ENCODE measurements at regions not wholly inside any gene's neighbourhood (a gene's known extent, or its start where the extent isn't known, plus 50 kb on each side); places are given as distances from the start of the nearest gene placed in this dataset.
A peak's percentile ranks its signal among the peaks of the same experiment; 100 is the strongest.

DNA sequence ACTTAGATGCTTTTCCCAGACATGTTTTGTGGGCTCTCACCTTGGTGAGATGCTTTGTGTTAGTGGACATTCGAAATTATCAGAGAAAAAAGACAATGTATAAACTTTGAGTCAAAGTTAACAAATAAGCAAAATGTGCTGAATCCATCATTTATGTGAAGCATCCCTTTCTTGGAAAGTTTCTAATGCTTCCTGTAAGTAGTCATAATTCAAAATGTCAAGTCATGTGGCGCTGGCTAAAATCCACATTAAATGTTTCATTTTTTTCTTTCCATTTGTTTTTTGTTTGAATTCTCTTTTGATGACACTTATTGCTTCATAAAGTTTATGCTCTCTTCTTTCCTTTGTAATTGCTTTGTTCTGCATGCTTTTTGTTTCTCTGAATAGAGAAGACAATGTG, 107.2 kb upstream of the CENPW start:
- TF ChIP-seq JUND (IDR thresholded peaks at IDR 0.05; ENCODE audit: low read depth), result no peak
- in situ Hi-C loops (cut with HindIII; ENCODE audit: low pct_unique_long_range_greater_than_20kb, low sequenced_read_pairs), result no loop called here
- DNase-seq (ENCODE audit: low read depth in 1 of 2, low spot score in 1 of 2), result no peak

DNA sequence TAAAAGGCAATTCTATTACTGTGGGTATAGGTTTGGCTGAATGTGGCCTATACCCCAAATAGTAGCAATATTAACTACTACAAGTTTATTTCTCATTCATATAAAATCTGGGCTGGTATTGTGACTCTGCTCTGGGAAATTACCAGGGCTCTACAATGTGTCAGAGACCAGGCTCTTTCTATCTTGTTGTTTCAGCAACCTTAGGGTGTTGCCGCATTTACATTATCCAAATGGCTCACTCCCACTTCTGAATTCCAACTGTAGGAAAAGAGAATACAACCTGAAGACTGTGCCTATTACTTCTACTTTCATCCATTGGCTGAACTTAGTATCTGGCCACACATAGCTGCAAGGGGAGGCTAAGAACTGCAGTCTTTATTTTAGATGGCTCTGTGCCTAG, 106.7 kb upstream of the CENPW start:
- TF ChIP-seq JUND (IDR thresholded peaks at IDR 0.05; ENCODE audit: low read depth), result no peak
- DNase-seq (ENCODE audit: low read depth in 1 of 2, low spot score in 1 of 2), result no peak
- in situ Hi-C loops (cut with HindIII; ENCODE audit: low pct_unique_long_range_greater_than_20kb, low sequenced_read_pairs), result no loop called here

DNA sequence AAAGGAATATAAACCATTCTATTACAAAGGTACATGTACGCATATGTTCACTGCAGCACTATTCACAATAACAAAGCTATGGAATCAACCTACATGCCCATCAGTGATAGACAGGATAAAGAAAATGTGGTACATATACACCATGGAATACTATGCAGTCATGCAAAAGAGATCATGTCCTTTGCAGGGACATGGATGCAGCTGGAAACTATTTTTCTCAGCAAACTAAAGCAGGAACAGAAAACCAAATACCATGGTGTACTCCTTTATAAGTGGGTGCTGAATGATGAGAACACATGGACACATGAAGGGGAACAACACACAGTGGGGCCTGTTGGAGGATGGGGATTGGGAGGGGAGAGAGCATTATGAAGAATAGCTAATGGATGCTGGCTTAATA, 104.6 kb upstream of the CENPW start:
- in situ Hi-C loops (cut with HindIII; ENCODE audit: low pct_unique_long_range_greater_than_20kb, low sequenced_read_pairs), result no loop called here
- DNase-seq (ENCODE audit: low read depth in 1 of 2, low spot score in 1 of 2), result no peak
- no peak for TF ChIP-seq JUND (IDR thresholded peaks at IDR 0.05; ENCODE audit: low read depth)

DNA sequence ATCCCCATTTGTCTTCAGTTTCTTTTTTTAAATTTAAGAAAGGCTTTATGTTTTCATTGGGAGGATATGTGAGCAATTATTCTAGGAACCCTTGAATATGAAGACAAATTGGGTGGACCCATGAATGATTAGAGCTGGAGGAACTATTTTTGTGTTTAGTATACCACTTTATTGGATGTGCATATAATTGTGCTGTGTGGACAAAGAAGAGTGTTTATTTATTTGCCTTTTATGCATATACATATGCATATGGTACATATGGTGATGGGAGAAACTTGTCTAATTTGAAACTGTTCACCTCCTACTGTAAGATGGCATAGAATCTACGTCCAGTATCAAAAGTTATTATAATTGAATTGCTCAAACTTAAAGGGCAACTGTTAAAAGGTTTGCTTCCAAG, 94.8 kb upstream of the CENPW start:
- TF ChIP-seq JUND (IDR thresholded peaks at IDR 0.05; ENCODE audit: low read depth), result no peak
- no peak for DNase-seq (ENCODE audit: low read depth in 1 of 2, low spot score in 1 of 2)
- in situ Hi-C loops (cut with HindIII; ENCODE audit: low pct_unique_long_range_greater_than_20kb, low sequenced_read_pairs), result no loop called here

DNA sequence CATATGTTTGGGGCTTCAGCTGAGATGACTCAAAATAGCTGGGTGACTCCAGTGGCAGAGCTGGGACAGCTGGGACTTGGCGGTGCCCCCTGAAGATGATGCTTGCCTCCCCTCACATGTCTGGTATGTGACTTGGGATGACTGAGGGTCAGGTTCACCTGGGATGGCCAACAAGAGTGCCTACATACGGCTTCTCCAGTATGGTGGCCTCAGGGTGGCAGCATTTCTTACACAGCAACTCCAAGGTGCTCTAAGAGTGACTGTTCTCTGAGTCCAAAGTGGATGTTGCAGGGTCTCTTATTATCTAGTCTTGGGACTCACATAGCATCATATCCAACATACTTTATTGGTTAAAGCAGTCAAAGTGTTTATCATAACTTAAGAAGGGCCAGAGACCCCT, 87.8 kb upstream of the CENPW start:
- TF ChIP-seq JUND (IDR thresholded peaks at IDR 0.05; ENCODE audit: low read depth), result no peak
- peak in 1 of 2 experiments; percentile 10 for DNase-seq (ENCODE audit: low read depth in 1 of 2, low spot score in 1 of 2)
- in situ Hi-C loops (cut with HindIII; ENCODE audit: low pct_unique_long_range_greater_than_20kb, low sequenced_read_pairs), result no loop called here

DNA sequence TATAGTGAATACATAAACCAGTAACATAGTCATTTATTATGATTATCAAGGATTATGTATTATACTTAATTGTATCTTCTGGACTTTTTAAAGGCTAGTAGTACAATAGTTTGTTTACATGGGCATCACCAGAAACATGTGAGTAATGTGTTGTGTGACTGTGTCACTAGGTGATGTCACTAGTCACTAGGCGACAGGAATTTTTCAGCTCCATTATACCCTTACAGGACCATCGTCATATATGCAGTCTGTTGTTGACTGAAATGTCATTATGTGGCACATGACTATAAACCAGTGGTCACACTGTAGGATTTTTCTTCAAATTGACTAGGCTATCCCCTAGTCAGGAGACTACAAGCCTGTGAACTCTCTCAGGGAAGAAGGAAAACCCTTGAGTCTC, 86.5 kb upstream of the CENPW start:
- TF ChIP-seq JUND (IDR thresholded peaks at IDR 0.05; ENCODE audit: low read depth), result no peak

DNA sequence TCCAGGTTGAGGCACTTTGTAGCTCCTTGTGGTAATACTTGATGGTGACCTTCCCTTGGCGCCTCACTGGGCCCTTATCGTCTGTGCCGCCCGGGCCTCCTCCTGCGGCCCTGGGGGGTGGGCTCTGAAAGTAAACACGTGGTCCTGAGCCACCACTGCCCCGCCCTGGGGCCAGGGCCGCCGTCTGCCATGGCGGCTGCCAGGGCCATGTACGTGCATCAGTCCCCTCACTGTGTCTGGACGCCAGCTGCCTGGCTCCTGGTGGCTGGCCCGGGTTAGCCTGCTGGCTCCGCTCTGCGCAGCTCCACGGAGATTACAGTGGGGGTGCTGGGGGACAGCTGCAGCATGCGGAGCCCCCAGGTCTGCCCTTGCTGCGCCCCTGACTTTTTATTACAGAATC, 81.8 kb upstream of the CENPW start:
- TF ChIP-seq JUND (IDR thresholded peaks at IDR 0.05; ENCODE audit: low read depth), result no peak
- no peak for DNase-seq (ENCODE audit: low read depth in 1 of 2, low spot score in 1 of 2)
- in situ Hi-C loops (cut with HindIII; ENCODE audit: low pct_unique_long_range_greater_than_20kb, low sequenced_read_pairs), result no loop called here

More for the DNA sequence above, 86.5 kb upstream of the CENPW start:
- DNase-seq (ENCODE audit: low read depth in 1 of 2, low spot score in 1 of 2), result no peak
- in situ Hi-C loops (cut with HindIII; ENCODE audit: low pct_unique_long_range_greater_than_20kb, low sequenced_read_pairs), result no loop called here

DNA sequence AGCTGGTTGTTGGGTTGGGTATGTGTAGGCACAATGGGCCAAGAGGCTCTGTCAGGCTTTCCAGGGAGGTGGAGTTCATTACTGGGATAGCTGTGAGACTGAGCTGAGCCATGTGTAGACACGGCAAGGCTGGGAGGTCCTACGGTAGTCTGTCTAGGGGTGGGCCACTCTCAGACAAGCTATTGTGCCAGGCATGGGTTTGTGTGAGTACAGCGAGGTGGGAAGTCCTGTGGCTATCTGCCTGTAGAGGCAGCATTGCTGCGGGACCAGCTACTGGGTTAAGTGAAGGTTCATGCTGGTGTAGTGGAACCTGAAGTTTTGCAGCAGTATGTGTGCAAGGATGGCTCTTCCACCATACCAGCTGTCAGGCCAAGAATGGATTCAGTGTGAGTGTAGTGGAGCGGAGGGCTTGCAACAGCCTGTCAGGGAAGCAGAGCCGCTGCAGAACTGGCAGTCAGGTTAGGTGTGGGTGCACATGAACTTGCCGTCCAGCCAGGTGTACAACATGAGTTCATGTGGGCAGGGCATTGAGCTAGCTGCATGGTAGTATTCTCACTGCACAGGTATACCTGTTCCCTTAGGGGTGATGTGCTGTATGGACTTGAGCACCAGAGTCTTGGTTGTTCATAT, 78.0 kb upstream of the CENPW start:
- in situ Hi-C loops (cut with HindIII; ENCODE audit: low pct_unique_long_range_greater_than_20kb, low sequenced_read_pairs), result no loop called here
- no peak for DNase-seq (ENCODE audit: low read depth in 1 of 2, low spot score in 1 of 2)
- no peak for TF ChIP-seq JUND (IDR thresholded peaks at IDR 0.05; ENCODE audit: low read depth)

DNA sequence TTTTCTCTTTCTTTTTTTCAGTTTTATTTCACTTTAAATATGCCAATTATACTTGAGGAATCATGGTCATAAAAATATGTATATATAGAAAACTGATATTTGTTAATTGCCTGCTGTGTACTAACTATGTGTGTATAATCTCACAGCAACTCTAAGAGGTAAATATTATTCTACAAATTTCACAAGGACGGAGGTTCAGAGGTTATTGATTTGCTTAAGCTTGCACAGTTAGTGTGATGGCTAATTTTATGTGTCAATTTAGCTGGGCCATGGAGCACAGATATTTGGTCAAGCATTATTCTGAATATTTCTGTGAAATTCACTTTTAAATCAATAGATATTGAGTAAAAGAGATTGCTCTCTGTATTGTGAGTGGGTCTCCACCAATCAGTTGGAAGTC, 75.7 kb upstream of the CENPW start:
- no peak for TF ChIP-seq JUND (IDR thresholded peaks at IDR 0.05; ENCODE audit: low read depth)
- no peak for DNase-seq (ENCODE audit: low read depth in 1 of 2, low spot score in 1 of 2)
- in situ Hi-C loops (cut with HindIII; ENCODE audit: low pct_unique_long_range_greater_than_20kb, low sequenced_read_pairs), result no loop called here

DNA sequence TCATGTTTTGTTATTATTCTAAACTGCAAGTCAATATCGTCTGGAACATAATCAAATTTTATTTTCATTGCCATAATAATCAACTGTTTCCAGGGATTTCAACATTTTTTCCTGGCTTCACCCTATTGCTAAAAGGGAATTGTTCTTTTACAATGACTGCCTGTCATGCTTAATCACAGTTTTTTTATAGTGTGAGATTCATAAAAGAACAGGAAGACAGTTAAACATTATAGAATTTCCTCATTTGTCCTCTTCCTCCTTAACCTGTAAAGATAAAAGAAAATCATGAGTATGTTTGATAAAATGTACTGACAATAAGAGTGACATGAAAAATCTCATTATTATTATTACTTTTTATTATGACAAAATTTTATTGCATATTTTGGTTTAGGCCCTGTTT, 73.3 kb upstream of the CENPW start:
- DNase-seq (ENCODE audit: low read depth in 1 of 2, low spot score in 1 of 2), result no peak
- no peak for TF ChIP-seq JUND (IDR thresholded peaks at IDR 0.05; ENCODE audit: low read depth)
- in situ Hi-C loops (cut with HindIII; ENCODE audit: low pct_unique_long_range_greater_than_20kb, low sequenced_read_pairs), result no loop called here

DNA sequence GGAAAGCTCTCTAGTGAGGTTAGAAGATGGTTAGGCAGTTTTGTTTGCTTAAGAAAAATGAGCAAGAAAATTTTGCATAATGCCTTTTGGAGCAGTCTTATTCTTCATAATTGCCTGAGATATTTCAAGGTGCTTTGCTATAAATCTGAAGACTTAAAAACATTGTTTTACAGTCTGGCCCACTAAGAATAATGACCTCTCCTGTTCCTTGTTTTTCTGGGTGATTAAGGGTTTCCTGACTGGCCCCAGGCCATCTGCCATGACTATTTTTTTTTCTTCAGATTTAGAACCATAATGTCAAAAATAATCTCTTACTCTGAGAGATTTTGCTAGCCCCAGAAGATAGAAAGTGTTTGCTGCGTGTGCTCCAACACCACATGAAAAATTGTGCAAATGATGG, 72.3 kb upstream of the CENPW start:
- in situ Hi-C loops (cut with HindIII; ENCODE audit: low pct_unique_long_range_greater_than_20kb, low sequenced_read_pairs), result no loop called here
- no peak for DNase-seq (ENCODE audit: low read depth in 1 of 2, low spot score in 1 of 2)
- no peak for TF ChIP-seq JUND (IDR thresholded peaks at IDR 0.05; ENCODE audit: low read depth)

DNA sequence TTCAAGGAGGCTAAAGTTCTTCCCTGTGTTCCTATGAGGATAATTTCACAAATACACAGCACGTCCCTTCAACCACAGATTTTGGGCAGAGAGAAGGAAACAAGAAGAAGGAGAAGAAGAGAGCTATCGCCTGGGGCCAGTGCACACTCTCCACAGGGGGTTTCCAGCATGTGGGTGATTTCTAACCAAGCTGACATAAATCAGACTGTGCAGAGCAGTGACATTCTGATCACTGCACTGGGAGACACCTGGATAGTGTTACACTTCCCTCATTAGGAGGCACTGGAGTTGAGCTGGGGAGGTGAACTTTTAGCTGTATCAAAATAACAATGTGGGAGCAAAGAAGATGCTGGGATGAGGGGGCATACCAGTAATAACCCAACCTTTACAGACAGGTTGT, 71.8 kb upstream of the CENPW start:
- in situ Hi-C loops (cut with HindIII; ENCODE audit: low pct_unique_long_range_greater_than_20kb, low sequenced_read_pairs), result no loop called here
- no peak for TF ChIP-seq JUND (IDR thresholded peaks at IDR 0.05; ENCODE audit: low read depth)
- no peak for DNase-seq (ENCODE audit: low read depth in 1 of 2, low spot score in 1 of 2)

DNA sequence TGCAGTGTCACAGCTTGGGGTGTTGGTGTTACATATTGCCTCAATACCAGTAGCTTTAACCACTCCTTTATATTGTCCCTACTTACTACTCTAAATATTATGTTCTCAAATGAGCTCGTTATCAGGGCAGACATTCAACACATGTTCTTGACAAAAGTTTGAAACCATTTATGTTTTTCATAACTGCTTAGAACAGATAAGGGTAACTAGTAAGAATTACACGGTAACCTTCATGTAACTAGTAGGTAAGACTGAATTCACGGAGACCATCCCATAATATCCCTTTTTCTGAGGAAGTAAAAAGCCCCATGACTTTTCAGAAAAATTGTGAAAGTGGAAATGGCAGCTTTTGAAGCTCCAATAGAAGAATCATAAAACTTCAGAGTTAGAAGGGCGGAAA, 59.6 kb upstream of the CENPW start:
- no peak for TF ChIP-seq JUND (IDR thresholded peaks at IDR 0.05; ENCODE audit: low read depth)
- no peak for DNase-seq (ENCODE audit: low read depth in 1 of 2, low spot score in 1 of 2)
- in situ Hi-C loops (cut with HindIII; ENCODE audit: low pct_unique_long_range_greater_than_20kb, low sequenced_read_pairs), result no loop called here

DNA sequence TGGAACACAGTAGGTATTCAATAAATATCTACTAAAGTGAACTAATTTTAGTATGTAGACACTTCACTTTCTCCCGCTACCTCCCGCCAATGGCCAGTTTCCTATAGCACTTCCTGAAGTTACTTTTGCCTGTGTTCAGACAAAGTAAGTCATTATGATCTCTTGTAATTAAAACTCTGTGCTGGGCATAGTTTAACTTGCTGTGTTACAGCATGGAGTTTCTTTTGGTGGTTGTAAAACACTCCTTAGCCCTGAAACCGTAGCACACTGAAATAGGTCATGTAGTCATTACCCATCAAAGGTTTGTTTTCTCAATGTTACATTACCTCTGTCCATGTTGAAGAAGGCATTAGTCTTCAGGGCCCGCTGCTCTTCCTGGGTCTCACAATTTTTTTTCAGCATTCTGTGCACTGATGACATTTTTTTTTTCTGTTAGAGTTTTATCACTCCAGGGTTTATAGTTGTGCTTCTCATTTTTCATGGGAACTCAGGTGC, 54.0 kb upstream of the CENPW start:
- in situ Hi-C loops (cut with HindIII; ENCODE audit: low pct_unique_long_range_greater_than_20kb, low sequenced_read_pairs), result no loop called here
- no peak for DNase-seq (ENCODE audit: low read depth in 1 of 2, low spot score in 1 of 2)
- no peak for TF ChIP-seq JUND (IDR thresholded peaks at IDR 0.05; ENCODE audit: low read depth)

Data from T47D (cell line).